Uterus (tissue), 3 donors: ENCODE measurements at regions not wholly inside any gene's neighbourhood (a gene's known extent, or its start where the extent isn't known, plus 50 kb on each side); places are given as distances from the start of the nearest gene placed in this dataset.

Experiments
- DNase-seq, 2 donors: peaks; one replicate each; pipeline ENCODE4 v3.0.0-alpha.2; 2019 to 2020
- H3K27ac ChIP-seq, 2 donors: fragments of 200-600 bp; sonication (generic); 1 replicate in 1 of 2; 2 replicates in 1 of 2; pipeline ENCODE4 v1.5.1; 2016 to 2018
- H3K27me3 ChIP-seq, 2 donors: fragments of 200-600 bp; sonication (generic); one replicate each; pipeline ENCODE4 v1.5.1; 2018 to 2019; ENCODE audit warnings: control low read depth in 1 of 2
- H3K36me3 ChIP-seq, 2 donors: fragments of 200-600 bp; sonication (generic); one replicate each; pipeline ENCODE4 v1.5.1; 2019; ENCODE audit warnings: control low read depth in 1 of 2
- H3K4me1 ChIP-seq, 2 donors: fragments of 200-600 bp; sonication (generic); one replicate each; pipeline ENCODE4 v1.5.1; 2018 to 2019; ENCODE audit warnings: control low read depth in 1 of 2
- H3K4me3 ChIP-seq, 2 donors: fragments of 200-600 bp; sonication (generic); 1 replicate in 1 of 2; 2 replicates in 1 of 2; pipeline ENCODE4 v1.5.1; 2018 to 2019; ENCODE audit warnings: mild to moderate bottlenecking in 1 of 2
- H3K9me3 ChIP-seq, 2 donors: fragments of 200-600 bp; sonication (generic); one replicate each; pipeline ENCODE4 v1.5.1; 2019; ENCODE audit warnings: control low read depth in 1 of 2
- CTCF ChIP-seq, 4 experiments: fragments of 200-600 bp in 2 of 4; fragments of 450-650 bp in 2 of 4; sonication (generic) in 2 of 4; IDR thresholded peaks; one replicate each; pipeline ENCODE4 v1.5.1; 2016 to 2019; ENCODE audit warnings: antibody characterized with exemption in 4 of 4, mild to moderate bottlenecking in 2 of 4, moderate library complexity in 1 of 4
- POLR2A ChIP-seq, 2 donors: fragments of 450-650 bp; IDR thresholded peaks; one replicate each; pipeline ENCODE4 v1.6.1; 2016; ENCODE audit warnings: antibody characterized with exemption in 2 of 2, mild to moderate bottlenecking in 1 of 2, moderate library complexity in 1 of 2
- intact Hi-C: fragments of 100-400 bp; cut with DNase I; formaldehyde crosslinking; loops from one replicate; pipeline ENCODE4 v1.15.1; 2023; ENCODE audit warnings: low total_unique reads
- donor health status: DM: yes; HTN: yes; CAD: no.

GRCh38 chr13:75170311-75170710, 311.7 kb downstream of the TBC1D4 start:
- Histone ChIP-seq H3K9me3 (no peaks in the 10 kb centered on the region), H3K27ac (no peak overlapping the region), H3K27me3 (no peaks in the 10 kb centered on the region), H3K36me3 (no peaks in the 10 kb centered on the region), H3K4me3 (no peak overlapping the region), H3K4me1 (no peaks in the 10 kb centered on the region)
- DNase-seq, result no peak
- TF ChIP-seq POLR2A (IDR thresholded peaks at IDR 0.05), result no peak
- TF ChIP-seq CTCF (IDR thresholded peaks at IDR 0.05), result no peak
- intact Hi-C loops, result no loop called here

- intact Hi-C loops, result no loop called here
- TF ChIP-seq CTCF (IDR thresholded peaks at IDR 0.05) (no peak), POLR2A (IDR thresholded peaks at IDR 0.05) (no peak)
- H3K9me3 ChIP-seq, result no peaks in the 10 kb centered on the region
- no peak overlapping the region for H3K4me3 ChIP-seq
- H3K36me3 ChIP-seq, result no peaks in the 10 kb centered on the region
- no peaks in the 10 kb centered on the region for H3K4me1 ChIP-seq
- no peak overlapping the region for H3K27ac ChIP-seq
- H3K27me3 ChIP-seq, result no peaks in the 10 kb centered on the region
- DNase-seq, result no peak
These were observed 316.3 kb downstream of the TBC1D4 start for GRCh38 chr13:75165543-75166230.

- DNase-seq, result no peak
- Histone ChIP-seq H3K36me3 (no peaks in the 10 kb centered on the region), H3K27ac (no peak overlapping the region), H3K27me3 (no peaks in the 10 kb centered on the region), H3K9me3 (no peaks in the 10 kb centered on the region), H3K4me1 (no peaks in the 10 kb centered on the region), H3K4me3 (no peak overlapping the region)
- intact Hi-C loops, result no loop called here
- no peak for TF ChIP-seq POLR2A (IDR thresholded peaks at IDR 0.05)
- TF ChIP-seq CTCF (IDR thresholded peaks at IDR 0.05), result no peak
These were observed 320.2 kb downstream of the TBC1D4 start for GRCh38 chr13:75161804-75162203.

- intact Hi-C loops, result no loop called here
- Histone ChIP-seq H3K4me1 (no peaks in the 10 kb centered on the region), H3K4me3 (no peak overlapping the region), H3K27me3 (no peaks in the 10 kb centered on the region), H3K36me3 (no peaks in the 10 kb centered on the region), H3K27ac (no peak overlapping the region), H3K9me3 (no peaks in the 10 kb centered on the region)
- TF ChIP-seq CTCF (IDR thresholded peaks at IDR 0.05) (no peak), POLR2A (IDR thresholded peaks at IDR 0.05) (no peak)
- DNase-seq, result no peak
These were observed 321.0 kb downstream of the TBC1D4 start for GRCh38 chr13:75160984-75161383.

- no peak for TF ChIP-seq CTCF (IDR thresholded peaks at IDR 0.05)
- no peak for TF ChIP-seq POLR2A (IDR thresholded peaks at IDR 0.05)
- H3K4me3 ChIP-seq, result no peak overlapping the region
- no peaks in the 10 kb centered on the region for H3K9me3 ChIP-seq
- no peak for DNase-seq
- H3K27me3 ChIP-seq, result no peaks in the 10 kb centered on the region
- no peaks in the 10 kb centered on the region for H3K36me3 ChIP-seq
- H3K27ac ChIP-seq, result no peak overlapping the region
- H3K4me1 ChIP-seq, result no peaks in the 10 kb centered on the region
- intact Hi-C loops, result no loop called here
These were observed 327.6 kb downstream of the TBC1D4 start for GRCh38 chr13:75154331-75154730.
